ENCODE measurements at regions not wholly inside any gene's neighbourhood (a gene's known extent, or its start where the extent isn't known, plus 50 kb on each side); places are given as distances from the start of the nearest gene placed in this dataset.

GRCh38 chr20:17875106-17875980 lies 93.3 kb downstream of the SNX5 start (continued):
- no peak for TF ChIP-seq RNF219 (CRISPR knock-in tag; IDR thresholded peaks at IDR 0.05)
- no peak for TF ChIP-seq CBX1 (IDR thresholded peaks at IDR 0.05; ENCODE audit: low read depth)
- TF ChIP-seq SRSF9 (IDR thresholded peaks at IDR 0.05; ENCODE audit: borderline replicate concordance, insufficient read depth, low read depth, low read length, poor library complexity, severe bottlenecking): no peak
- TF ChIP-seq ZNF251 (CRISPR knock-in tag; IDR thresholded peaks at IDR 0.05): no peak
- 0 out of 2 replicates have a peak, but pooled peaks have one; percentile 12 for TF ChIP-seq MBNL3 (CRISPR knock-in tag; conservative IDR thresholded peaks at IDR 0.05)
- peak; percentile 75; the same call in 1 of the 2 replicates for TF ChIP-seq ZMYM2 (CRISPR knock-in tag; IDR thresholded peaks at IDR 0.05)
- TF ChIP-seq ZMAT3 (CRISPR knock-in tag; conservative IDR thresholded peaks at IDR 0.05): no peak; the same call in 1 of the 2 replicates
- peak; percentile 95 for TF ChIP-seq MYC (CRISPR knock-in tag; IDR thresholded peaks at IDR 0.05; ENCODE audit: borderline replicate concordance)
- TF ChIP-seq POLR2AphosphoS2 (IDR thresholded peaks at IDR 0.05; ENCODE audit: low read depth, low read length): no peak
- TF ChIP-seq KLF6 (CRISPR knock-in tag; IDR thresholded peaks at IDR 0.05): peak; percentile 92
- TF ChIP-seq FOXP1 (IDR thresholded peaks at IDR 0.05): no peak
- peak; percentile 68 for TF ChIP-seq FOXP1 (CRISPR knock-in tag; IDR thresholded peaks at IDR 0.05)
- peak; percentile 69 for TF ChIP-seq ZNF18 (CRISPR knock-in tag; IDR thresholded peaks at IDR 0.05; ENCODE audit: insufficient replicate concordance)
- peak; percentile 90; the same call in 1 of the 2 replicates for TF ChIP-seq KLF15 (CRISPR knock-in tag; IDR thresholded peaks at IDR 0.05; ENCODE audit: borderline replicate concordance)
- TF ChIP-seq ZFP37 (CRISPR knock-in tag; IDR thresholded peaks at IDR 0.05; ENCODE audit: borderline replicate concordance): peak; percentile 82; the same call in 1 of the 2 replicates
- TF ChIP-seq ZNF761 (CRISPR knock-in tag; conservative IDR thresholded peaks at IDR 0.05): no peak; the same call in 1 of the 2 replicates
- 0 out of 2 replicates have a peak, but pooled peaks have one; percentile 57 for TF ChIP-seq ZNF160 (CRISPR knock-in tag; IDR thresholded peaks at IDR 0.05)
- peak; percentile 66; the same call in 1 of the 2 replicates for TF ChIP-seq ZSCAN21 (CRISPR knock-in tag; IDR thresholded peaks at IDR 0.05; ENCODE audit: borderline replicate concordance)
- peak; percentile 67; the same call in 1 of the 2 replicates for TF ChIP-seq THAP9 (CRISPR knock-in tag; IDR thresholded peaks at IDR 0.05; ENCODE audit: borderline replicate concordance)
- peak; percentile 77 for TF ChIP-seq KDM2A (CRISPR knock-in tag; IDR thresholded peaks at IDR 0.05; ENCODE audit: borderline replicate concordance, low read depth)
- TF ChIP-seq CHD2 (IDR thresholded peaks at IDR 0.05; ENCODE audit: low read depth, low read length): peak; percentile 37; the same call in 1 of the 2 replicates
- peak; percentile 78 for TF ChIP-seq TEAD3 (CRISPR knock-in tag; optimal IDR thresholded peaks at IDR 0.05; ENCODE audit: borderline replicate concordance)

Data from HepG2 (cell line).